DMS153 treated with DMSO at 0.1 percent for 48 hours (cell line): ENCODE measurements at regions not wholly inside any gene's neighbourhood (a gene's known extent, or its start where the extent isn't known, plus 50 kb on each side); places are given as distances from the start of the nearest gene placed in this dataset.
"Not testable (repeated sequence)": the region's sequence is repeated elsewhere in the genome, so short reads cannot be mapped to it uniquely, and the experiment has no call there.

Source experiments
- DNase-seq: peaks from one replicate; lab custom pipeline; 2025; ENCODE audit not compliant: unreplicated experiment; lab: John Stamatoyannopoulos, UW

- DNase-seq: no peak
Observed at GRCh38 chr3:20424086-20424485, 238.1 kb upstream of the SGO1 start.

- no peak for DNase-seq
Observed at GRCh38 chr3:20422391-20422790, 236.4 kb upstream of the SGO1 start.

- DNase-seq: no peak
Observed at GRCh38 chr3:20417388-20418108, 231.5 kb upstream of the SGO1 start.

GRCh38 chr3:20406611-20407011 is 220.6 kb upstream of the SGO1 start:
- DNase-seq: no peak

- no peak for DNase-seq
Observed at GRCh38 chr3:20405744-20406143, 219.7 kb upstream of the SGO1 start.

GRCh38 chr3:20405231-20405630 is 219.2 kb upstream of the SGO1 start:
- no peak for DNase-seq

- DNase-seq: no peak
Observed at GRCh38 chr3:20404741-20405100, 218.7 kb upstream of the SGO1 start.

- no peak for DNase-seq
Observed at GRCh38 chr3:20403986-20404740, 218.2 kb upstream of the SGO1 start.

- DNase-seq: no peak
Observed at GRCh38 chr3:20401253-20401652, 215.2 kb upstream of the SGO1 start.

- no peak for DNase-seq
Observed at GRCh38 chr3:20400686-20401085, 214.7 kb upstream of the SGO1 start.

GRCh38 chr3:20400281-20400680 is 214.3 kb upstream of the SGO1 start:
- DNase-seq: no peak

- no peak for DNase-seq
Observed at GRCh38 chr3:20396335-20396734, 210.3 kb upstream of the SGO1 start.

- DNase-seq: no peak
Observed at GRCh38 chr3:20395692-20396091, 209.7 kb upstream of the SGO1 start.

GRCh38 chr3:20394243-20394642 is 208.2 kb upstream of the SGO1 start:
- no peak for DNase-seq

- DNase-seq: no peak
Observed at GRCh38 chr3:20391644-20392043, 205.6 kb upstream of the SGO1 start.

- no peak for DNase-seq
Observed at GRCh38 chr3:20388971-20389370, 203.0 kb upstream of the SGO1 start.

- DNase-seq: no peak
Observed at GRCh38 chr3:20380295-20380694, 194.3 kb upstream of the SGO1 start.

GRCh38 chr3:20378315-20378714 is 192.3 kb upstream of the SGO1 start:
- no peak for DNase-seq

- DNase-seq: no peak
Observed at GRCh38 chr3:20376665-20377217, 190.7 kb upstream of the SGO1 start.

- no peak for DNase-seq
Observed at GRCh38 chr3:20375302-20375701, 189.3 kb upstream of the SGO1 start.

GRCh38 chr3:20370273-20371063 is 184.5 kb upstream of the SGO1 start:
- not testable (repeated sequence) for DNase-seq

GRCh38 chr3:20361000-20361399 is 175.0 kb upstream of the SGO1 start:
- DNase-seq: no peak
